MM.1S (cell line): ENCODE measurements at regions not wholly inside any gene's neighbourhood (a gene's known extent, or its start where the extent isn't known, plus 50 kb on each side); places are given as distances from the start of the nearest gene placed in this dataset.

Source experiments
- DNase-seq: peaks from one replicate; pipeline ENCODE4 v3.0.0-alpha.2; 2015
- H2AFZ ChIP-seq: fragments of 300-600 bp; sonication (generic); 2 replicates; pipeline ENCODE4 v1.6.0; 2016; ENCODE audit warnings: antibody characterized with exemption, low read length
- H3F3A ChIP-seq: fragments of 300-600 bp; sonication (generic); 2 replicates; pipeline ENCODE4 v1.6.1; 2016; ENCODE audit warnings: mild to moderate bottlenecking, antibody characterized with exemption, low read length, moderate library complexity, mixed read lengths; ENCODE audit not compliant: insufficient read depth
- H3K27ac ChIP-seq: fragments of 300-600 bp; sonication (generic); 2 replicates; pipeline ENCODE4 v1.5.1; 2016; ENCODE audit warnings: mild to moderate bottlenecking, low read length
- H3K27me3 ChIP-seq: fragments of 300-600 bp; sonication (generic); replicated peaks from 2 replicates; pipeline ENCODE4 v1.6.0; 2016; ENCODE audit warnings: low read length; ENCODE audit not compliant: insufficient read depth
- H3K36me3 ChIP-seq: fragments of 300-600 bp; sonication (generic); replicated peaks from 2 replicates; pipeline ENCODE4 v1.6.1; 2016; ENCODE audit warnings: mild to moderate bottlenecking, low read length, mixed read lengths; ENCODE audit not compliant: insufficient read depth
- H3K4me1 ChIP-seq: fragments of 300-600 bp; sonication (generic); 2 replicates; pipeline ENCODE4 v1.6.1; 2016; ENCODE audit warnings: low read length, mixed read lengths
- H3K4me2 ChIP-seq: fragments of 300-600 bp; sonication (generic); 2 replicates; pipeline ENCODE4 v1.6.0; 2016; ENCODE audit warnings: low read depth, low read length
- H3K4me3 ChIP-seq: fragments of 300-600 bp; sonication (generic); 2 replicates; pipeline ENCODE4 v1.5.1; 2016; ENCODE audit warnings: low read length, mixed read lengths
- H3K79me2 ChIP-seq: fragments of 300-600 bp; sonication (generic); 2 replicates; pipeline ENCODE4 v1.6.1; 2016; ENCODE audit warnings: mixed run types, low read length, mixed read lengths
- H3K9ac ChIP-seq: fragments of 300-600 bp; sonication (generic); 2 replicates; pipeline ENCODE4 v1.6.1; 2016; ENCODE audit warnings: low read length, mixed read lengths
- H3K9me2 ChIP-seq: fragments of 300-600 bp; sonication (generic); replicated peaks from 2 replicates; pipeline ENCODE4 v1.6.1; 2016; ENCODE audit warnings: mild to moderate bottlenecking, low read length, mixed read lengths; ENCODE audit not compliant: insufficient read depth
- H3K9me3 ChIP-seq: fragments of 300-600 bp; sonication (generic); replicated peaks from 2 replicates; pipeline ENCODE4 v1.6.1; 2016; ENCODE audit warnings: mild to moderate bottlenecking, low read length, mixed read lengths; ENCODE audit not compliant: insufficient read depth
- H4K20me1 ChIP-seq: fragments of 300-600 bp; sonication (generic); 2 replicates; pipeline ENCODE4 v1.6.1; 2016; ENCODE audit warnings: mild to moderate bottlenecking, low read length, moderate library complexity, mixed read lengths; ENCODE audit not compliant: insufficient read depth
- CTCF ChIP-seq: fragments of 300-600 bp; sonication (generic); IDR thresholded peaks from 2 replicates; pipeline ENCODE4 v1.5.1; 2016; ENCODE audit warnings: antibody characterized with exemption, low read length, mixed read lengths
- EZH2 ChIP-seq: fragments of 300-600 bp; sonication (generic); optimal IDR thresholded peaks from 2 replicates; pipeline ENCODE3; 2017; ENCODE audit warnings: low read depth, mild to moderate bottlenecking, antibody characterized with exemption, low read length, mixed read lengths
- EZH2phosphoT487 ChIP-seq: fragments of 300-600 bp; sonication (generic); IDR thresholded peaks from 2 replicates; pipeline ENCODE4 v1.6.1; 2018; ENCODE audit warnings: antibody characterized with exemption, low read length

- H3K9me3 ChIP-seq, result no peaks in the 10 kb centered on the region
- no peaks in the 10 kb centered on the region for H3K4me1 ChIP-seq
- no peak overlapping the region for H3K4me2 ChIP-seq
- no peaks in the 10 kb centered on the region for H3K79me2 ChIP-seq
- H3K27ac ChIP-seq, result no peak overlapping the region
- no peak for TF ChIP-seq CTCF
- no peak for TF ChIP-seq EZH2
- H3K27me3 ChIP-seq, result no peaks in the 10 kb centered on the region
- DNase-seq, result no peak
- H3K9me2 ChIP-seq, result no peaks in the 10 kb centered on the region
- H3K36me3 ChIP-seq, result no peaks in the 10 kb centered on the region
- no peaks in the 10 kb centered on the region for H4K20me1 ChIP-seq
- no peak overlapping the region for H3K4me3 ChIP-seq
- no peak overlapping the region for H2AFZ ChIP-seq
- H3F3A ChIP-seq, result no peaks in the 10 kb centered on the region
- H3K9ac ChIP-seq, result no peak overlapping the region
Observed at GRCh38 chr7:51639661-51640334, 323.2 kb upstream of the COBL start.

- Histone ChIP-seq H2AFZ (no peak overlapping the region), H3K36me3 (no peaks in the 10 kb centered on the region), H3K4me1 (no peaks in the 10 kb centered on the region), H3K9ac (no peak overlapping the region), H3K9me2 (no peaks in the 10 kb centered on the region), H3K9me3 (no peaks in the 10 kb centered on the region), H3F3A (no peaks in the 10 kb centered on the region), H3K27me3 (no peaks in the 10 kb centered on the region), H3K4me2 (no peak overlapping the region), H4K20me1 (no peaks in the 10 kb centered on the region), H3K27ac (no peak overlapping the region), H3K4me3 (no peak overlapping the region), H3K79me2 (no peaks in the 10 kb centered on the region)
- DNase-seq, result no peak
- TF ChIP-seq EZH2, result no peak
- no peak for TF ChIP-seq EZH2phosphoT487
- no peak for TF ChIP-seq CTCF
Observed at GRCh38 chr7:51636503-51636902, 319.9 kb upstream of the COBL start.

GRCh38 chr7:51635775-51636174, 319.2 kb upstream of the COBL start:
- no peaks in the 10 kb centered on the region for H3K9me2 ChIP-seq
- no peak overlapping the region for H3K27ac ChIP-seq
- no peak overlapping the region for H3K4me2 ChIP-seq
- no peak overlapping the region for H3K9ac ChIP-seq
- no peaks in the 10 kb centered on the region for H3K4me1 ChIP-seq
- H3K27me3 ChIP-seq, result no peaks in the 10 kb centered on the region
- no peak overlapping the region for H3K4me3 ChIP-seq
- H3F3A ChIP-seq, result no peaks in the 10 kb centered on the region
- no peaks in the 10 kb centered on the region for H3K79me2 ChIP-seq
- H2AFZ ChIP-seq, result no peak overlapping the region
- H4K20me1 ChIP-seq, result no peaks in the 10 kb centered on the region
- no peak for DNase-seq
- no peaks in the 10 kb centered on the region for H3K9me3 ChIP-seq
- no peak for TF ChIP-seq EZH2phosphoT487
- TF ChIP-seq EZH2, result no peak
- TF ChIP-seq CTCF, result no peak
- H3K36me3 ChIP-seq, result no peaks in the 10 kb centered on the region
